GM21576 (cell line): ENCODE measurements at regions not wholly inside any gene's neighbourhood (a gene's known extent, or its start where the extent isn't known, plus 50 kb on each side); places are given as distances from the start of the nearest gene placed in this dataset.

ENCODE experiments used
- ATAC-seq: cut with Tn5 transposase; IDR thresholded peaks from one replicate; pipeline ENCODE4 v1.9.1; 2021; ENCODE audit warnings: mild to moderate bottlenecking, moderate library complexity; ENCODE audit not compliant: unreplicated experiment

- ATAC-seq: no peak
These were observed 266.4 kb upstream of the TBC1D5 start for GRCh38 chr3:18008706-18009368.

- ATAC-seq: no peak
These were observed 265.5 kb upstream of the TBC1D5 start for GRCh38 chr3:18007980-18008379.

- no peak for ATAC-seq
These were observed 253.3 kb upstream of the TBC1D5 start for GRCh38 chr3:17995769-17996168.

GRCh38 chr3:17994167-17994566, 251.7 kb upstream of the TBC1D5 start:
- no peak for ATAC-seq

DNA sequence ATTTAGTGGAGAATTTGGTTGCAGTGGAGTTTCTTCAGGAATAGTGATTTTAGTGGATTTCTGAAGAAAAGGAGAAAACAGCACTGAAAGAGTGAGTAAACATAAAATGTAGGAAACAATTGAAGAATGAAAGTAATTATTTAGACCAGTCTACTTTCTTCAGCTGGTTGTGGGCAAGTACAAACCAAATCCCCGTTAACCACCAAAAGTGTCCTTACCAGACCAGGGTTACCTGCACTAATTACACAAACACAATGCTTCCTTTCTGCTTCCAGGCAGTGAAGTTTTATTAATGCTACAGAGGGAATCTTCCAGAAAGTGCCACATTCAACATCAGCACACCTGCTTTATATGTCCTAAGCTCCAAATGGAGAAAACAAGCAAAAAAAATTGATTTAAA, 248.0 kb upstream of the TBC1D5 start:
- no peak for ATAC-seq

DNA sequence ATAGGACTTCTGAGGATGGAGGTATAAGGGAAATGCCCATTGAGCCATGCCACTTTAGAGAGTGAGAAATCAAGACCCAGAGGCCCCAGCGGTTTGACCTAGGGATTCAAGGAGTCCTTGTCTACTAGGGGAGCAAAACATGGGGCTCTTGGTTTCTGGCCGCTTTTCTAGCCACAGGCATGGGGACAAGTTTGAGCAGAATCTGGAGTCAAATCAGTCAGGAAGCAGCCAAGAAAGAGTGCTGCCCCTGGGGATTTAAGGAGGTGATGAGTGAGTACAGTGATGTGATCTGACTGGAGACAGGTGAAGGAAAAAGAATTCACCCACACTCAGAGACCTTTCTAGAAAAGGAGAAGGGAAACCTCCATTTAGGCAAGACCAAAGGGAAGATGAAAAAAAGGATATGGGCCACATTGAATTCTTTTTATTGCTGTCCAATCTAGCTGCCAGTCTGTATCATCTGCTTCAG, 244.0 kb upstream of the TBC1D5 start:
- no peak for ATAC-seq

- ATAC-seq: no peak
These were observed 243.4 kb upstream of the TBC1D5 start for GRCh38 chr3:17985658-17986347.

GRCh38 chr3:17983106-17983505, 240.7 kb upstream of the TBC1D5 start:
- ATAC-seq: no peak

- ATAC-seq: no peak
These were observed 239.9 kb upstream of the TBC1D5 start for GRCh38 chr3:17982211-17982880.

DNA sequence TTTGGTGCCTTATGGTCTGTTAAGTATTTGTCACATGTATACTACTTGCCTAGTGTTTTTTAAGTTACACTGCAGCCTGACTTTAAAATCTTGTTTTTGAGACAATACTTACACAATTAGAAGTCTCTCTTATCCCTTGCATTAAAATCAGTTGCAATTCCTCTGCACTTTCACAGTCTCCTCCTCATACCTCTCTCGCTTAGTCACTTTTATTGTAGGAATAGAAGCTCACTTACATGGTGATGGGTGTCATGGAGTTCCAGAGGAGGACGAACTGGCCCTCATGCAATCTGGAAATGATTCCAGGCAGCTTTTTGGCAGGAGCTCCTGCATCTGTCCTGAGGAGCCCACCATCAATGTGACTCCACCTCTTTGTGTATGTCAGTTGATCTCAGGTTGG, 238.4 kb upstream of the TBC1D5 start:
- no peak for ATAC-seq

DNA sequence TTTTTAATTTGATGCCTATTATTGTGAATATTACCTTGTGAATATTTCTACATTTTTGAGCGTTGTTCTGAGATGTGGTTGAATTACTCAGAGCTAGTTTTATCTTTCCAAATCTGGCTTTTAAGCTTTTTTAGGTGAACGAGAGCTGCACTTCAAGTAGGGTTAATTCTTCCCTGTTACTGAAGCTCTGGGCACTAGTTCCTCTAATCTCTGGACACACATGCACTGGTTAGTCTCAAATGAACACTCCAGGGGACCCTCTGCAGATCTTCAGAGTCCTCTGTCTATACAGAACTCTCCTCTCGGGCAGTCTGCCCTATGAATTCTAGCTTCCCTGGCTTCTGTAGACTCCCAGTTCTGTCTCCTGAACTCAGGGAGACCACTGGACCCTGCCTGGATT, 237.5 kb upstream of the TBC1D5 start:
- ATAC-seq: no peak

GRCh38 chr3:17979252-17979651, 236.8 kb upstream of the TBC1D5 start:
- ATAC-seq: no peak

DNA sequence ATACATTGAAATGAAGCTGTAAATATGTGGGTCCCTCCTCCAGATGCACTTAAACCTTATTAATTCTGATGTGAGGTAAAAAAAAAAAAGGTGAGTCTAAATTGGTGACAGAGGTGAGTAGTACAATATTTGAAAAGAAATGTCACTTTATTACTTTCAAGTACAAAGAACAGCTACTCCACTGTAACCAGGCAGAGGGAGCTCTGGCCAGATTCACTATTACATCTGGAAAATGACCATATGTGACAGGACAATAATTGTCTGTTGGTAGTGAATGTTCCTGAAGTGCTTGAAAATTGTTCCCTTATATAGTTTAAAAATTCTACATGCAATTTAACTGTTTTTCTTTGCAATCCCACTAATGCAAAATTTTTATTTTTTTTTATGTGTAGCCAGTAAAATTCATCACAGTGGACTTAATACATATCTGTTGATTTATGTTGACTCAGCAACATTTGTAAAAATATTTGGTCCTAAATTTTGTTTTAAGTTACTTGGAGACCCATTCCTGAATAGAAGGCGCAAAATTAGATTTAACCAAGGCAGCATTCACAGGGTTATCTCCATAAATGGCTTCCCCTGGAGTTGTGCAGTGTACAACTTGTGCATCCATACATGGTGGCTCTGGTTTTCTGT, 231.9 kb upstream of the TBC1D5 start:
- no peak for ATAC-seq

DNA sequence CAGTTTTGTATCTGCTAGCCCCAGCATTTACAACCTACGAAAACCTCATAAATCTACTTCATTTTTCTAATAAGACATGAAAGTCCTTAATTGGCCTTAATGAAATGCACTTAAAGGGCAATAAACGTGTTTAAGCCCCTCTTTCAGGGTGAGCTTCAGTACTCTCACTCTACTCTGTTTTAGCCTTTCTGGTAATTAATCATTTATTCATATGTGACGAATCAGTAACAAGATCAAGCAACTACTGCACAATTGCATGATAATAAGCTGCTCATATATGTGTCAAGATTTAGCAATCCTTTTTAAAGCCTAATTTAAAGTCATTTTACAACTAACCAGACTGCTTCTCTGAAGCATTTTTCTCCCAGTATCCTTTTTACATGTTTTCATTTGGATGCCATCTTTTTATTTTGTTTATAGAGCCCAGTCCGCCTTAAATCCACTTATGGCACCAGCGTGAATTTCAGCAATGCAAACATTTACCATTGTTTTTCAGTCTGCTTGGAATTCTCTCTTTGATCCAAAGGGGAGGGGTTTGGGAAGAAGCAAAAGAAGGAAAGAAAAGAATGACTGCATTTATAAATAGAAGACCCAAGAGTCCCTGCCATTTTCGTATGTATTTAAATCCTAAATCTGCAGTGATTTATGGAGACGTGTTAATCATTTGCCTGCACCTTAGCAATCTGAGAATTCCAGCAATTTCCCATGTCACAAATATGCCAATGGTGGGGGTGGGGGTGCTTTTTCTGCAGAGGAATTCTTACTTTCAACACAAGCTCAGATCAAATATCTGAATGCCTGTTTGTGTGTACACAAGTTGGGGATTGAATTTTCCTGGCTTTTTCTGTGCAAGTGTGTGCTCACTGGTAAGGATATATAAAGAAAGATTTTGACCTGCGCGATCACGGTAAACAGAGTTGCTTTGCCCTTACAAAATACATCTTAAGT, 230.8 kb upstream of the TBC1D5 start:
- ATAC-seq: no peak

DNA sequence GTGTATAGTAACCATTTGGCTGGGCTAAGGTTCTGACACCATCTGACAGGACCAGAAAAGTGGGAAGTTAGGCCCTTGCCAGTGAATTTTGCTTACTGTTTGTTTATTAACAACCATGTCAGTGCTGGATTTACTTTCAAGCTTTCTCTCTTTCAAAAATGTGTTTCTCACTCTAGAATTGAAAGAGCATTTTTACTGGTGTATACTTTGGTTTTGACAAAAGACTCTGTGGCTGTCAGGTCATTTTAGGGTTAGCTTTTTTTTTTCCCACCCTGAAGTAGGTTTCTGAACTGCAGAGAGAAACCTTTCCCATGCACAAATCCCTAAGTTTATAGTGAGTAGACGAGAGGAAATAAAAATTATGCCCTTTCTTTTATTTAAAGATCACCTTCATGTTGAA, 230.0 kb upstream of the TBC1D5 start:
- no peak for ATAC-seq

DNA sequence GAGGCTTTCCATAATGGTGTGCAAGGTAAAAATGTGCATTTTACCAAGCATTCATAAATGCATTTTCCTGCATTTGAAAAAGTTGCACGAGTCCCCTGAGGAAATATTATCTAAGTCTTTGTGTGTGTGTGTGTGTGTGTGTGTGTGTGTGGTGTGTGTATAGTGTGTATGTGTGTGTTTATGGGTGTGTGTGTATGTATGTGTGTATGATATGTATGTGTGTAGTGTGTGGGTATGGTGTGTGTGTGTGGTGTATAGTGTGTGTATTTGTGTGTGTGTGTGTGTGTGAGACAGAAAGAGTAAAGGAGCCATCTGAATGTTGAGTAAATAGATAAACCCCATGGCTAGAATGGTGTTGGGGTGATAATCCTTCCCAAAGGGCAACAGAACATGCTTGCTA, 229.6 kb upstream of the TBC1D5 start:
- no peak for ATAC-seq

DNA sequence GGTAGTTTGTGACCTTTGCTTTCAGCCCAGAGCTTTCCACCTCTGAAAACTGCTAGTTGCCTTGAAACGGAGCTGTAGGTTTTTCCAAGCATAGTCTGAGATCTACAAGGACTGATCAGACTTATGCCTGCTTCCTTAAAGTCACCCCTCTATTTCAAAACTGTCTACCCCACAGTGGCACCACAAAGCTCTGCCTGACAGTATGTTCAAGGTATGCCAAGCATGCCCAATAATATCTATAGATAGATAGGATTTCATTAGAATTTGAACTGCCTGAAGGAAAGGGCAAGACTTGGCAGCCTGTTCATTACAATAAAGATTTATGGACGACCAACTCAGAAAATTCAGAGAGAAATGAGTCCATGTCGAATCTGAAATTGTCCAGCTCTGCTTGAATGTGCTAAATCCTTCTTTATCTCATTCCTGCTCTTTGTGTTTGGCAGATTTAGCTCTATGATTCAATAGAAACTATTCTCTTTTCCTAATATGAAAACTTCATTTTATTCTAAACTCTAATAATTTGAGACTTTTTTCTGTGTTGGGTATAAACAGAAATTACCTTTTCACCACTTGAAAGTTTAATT, 227.6 kb upstream of the TBC1D5 start:
- no peak for ATAC-seq

GRCh38 chr3:17969244-17969643, 226.8 kb upstream of the TBC1D5 start:
- ATAC-seq: no peak

DNA sequence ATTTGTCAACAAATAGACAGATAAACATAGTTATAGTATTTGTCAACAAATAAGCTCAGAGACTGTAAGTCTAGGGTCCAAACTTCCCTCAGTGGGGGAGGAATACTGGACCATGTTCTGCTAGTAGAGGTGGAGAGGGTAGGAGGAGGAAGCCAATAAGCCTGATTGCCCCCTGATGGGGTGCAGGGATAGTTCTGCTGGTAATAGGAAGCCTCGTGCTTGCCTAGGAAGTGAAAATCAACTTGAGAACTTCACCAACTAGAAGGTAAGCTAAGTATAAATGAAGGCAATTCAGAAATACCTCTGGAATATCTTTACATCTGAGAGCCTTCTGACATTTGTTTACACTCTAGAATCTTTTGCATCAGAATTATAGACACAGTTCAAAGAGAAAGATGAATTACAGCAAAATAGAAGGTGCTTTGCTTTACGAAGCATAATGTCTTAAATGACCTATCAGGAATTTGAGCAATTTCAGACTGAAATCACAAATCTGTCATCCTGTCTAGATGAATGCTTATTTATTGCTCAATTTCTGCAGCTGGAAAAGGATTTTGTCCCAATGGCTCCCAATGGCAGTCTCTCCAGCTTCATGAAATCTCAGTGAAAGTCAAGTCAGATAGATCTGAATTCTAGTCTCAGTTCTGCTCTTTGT, 225.6 kb upstream of the TBC1D5 start:
- ATAC-seq: no peak

DNA sequence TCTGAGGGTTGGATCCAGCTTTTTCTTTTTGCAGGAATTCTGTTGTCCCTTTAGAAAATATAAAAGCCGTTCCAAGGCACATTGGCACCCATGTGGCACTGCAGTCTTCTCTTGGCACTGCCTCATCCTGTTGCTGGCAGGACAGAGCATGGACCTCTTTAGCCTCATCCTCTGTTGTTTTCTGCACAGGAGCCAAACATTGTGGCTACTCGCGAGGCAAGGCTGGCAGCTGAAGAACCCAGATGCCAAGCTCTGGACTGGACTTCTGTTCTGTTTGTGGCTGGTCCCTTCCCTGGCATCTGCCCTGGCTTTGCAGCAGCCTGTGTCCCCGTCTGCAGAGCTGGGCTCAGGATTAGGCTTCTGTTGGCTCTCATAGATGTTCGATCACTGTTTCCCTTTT, 224.7 kb upstream of the TBC1D5 start:
- no peak for ATAC-seq
